Vagina (tissue), 2 donors: ENCODE measurements at regions not wholly inside any gene's neighbourhood (a gene's known extent, or its start where the extent isn't known, plus 50 kb on each side); places are given as distances from the start of the nearest gene placed in this dataset.

Experiments
- POLR2A ChIP-seq, 2 donors: fragments of 450-650 bp; IDR thresholded peaks; one replicate each; pipeline ENCODE4 v1.6.1; 2017; ENCODE audit warnings: antibody characterized with exemption in 2 of 2, mild to moderate bottlenecking in 2 of 2, moderate library complexity in 2 of 2
- TF ChIP-seq, protein P1 (sequence below), 3 experiments: fragments of 450-650 bp in 2 of 3; fragments of 200-600 bp in 1 of 3; sonication (generic) in 1 of 3; IDR thresholded peaks; one replicate each; pipeline ENCODE4 v1.5.1; 2017 to 2019; ENCODE audit warnings: antibody characterized with exemption in 3 of 3, mild to moderate bottlenecking in 2 of 3, moderate library complexity in 2 of 3

DNA sequence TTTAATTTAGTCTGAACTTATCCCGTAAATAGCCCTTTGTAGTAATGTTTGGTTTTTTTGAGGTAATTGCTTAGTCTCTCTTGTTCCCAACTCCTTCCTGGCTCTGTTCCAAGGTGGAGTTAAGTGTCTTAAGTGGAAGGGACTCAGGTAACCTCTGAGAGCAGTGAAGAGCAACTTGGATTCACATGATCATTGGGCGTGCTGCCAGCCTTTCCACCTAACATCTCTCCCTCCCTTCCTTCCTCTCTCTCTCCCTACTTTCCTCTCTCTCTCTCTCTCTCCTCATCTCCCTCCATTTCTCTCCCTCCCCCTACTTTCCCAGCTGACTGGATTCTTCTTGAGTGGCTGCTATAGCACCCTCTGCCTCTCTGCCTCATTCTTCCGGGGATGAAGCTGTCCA, 232.9 kb upstream of the SASH1 start:
- TF ChIP-seq, protein P1, sequence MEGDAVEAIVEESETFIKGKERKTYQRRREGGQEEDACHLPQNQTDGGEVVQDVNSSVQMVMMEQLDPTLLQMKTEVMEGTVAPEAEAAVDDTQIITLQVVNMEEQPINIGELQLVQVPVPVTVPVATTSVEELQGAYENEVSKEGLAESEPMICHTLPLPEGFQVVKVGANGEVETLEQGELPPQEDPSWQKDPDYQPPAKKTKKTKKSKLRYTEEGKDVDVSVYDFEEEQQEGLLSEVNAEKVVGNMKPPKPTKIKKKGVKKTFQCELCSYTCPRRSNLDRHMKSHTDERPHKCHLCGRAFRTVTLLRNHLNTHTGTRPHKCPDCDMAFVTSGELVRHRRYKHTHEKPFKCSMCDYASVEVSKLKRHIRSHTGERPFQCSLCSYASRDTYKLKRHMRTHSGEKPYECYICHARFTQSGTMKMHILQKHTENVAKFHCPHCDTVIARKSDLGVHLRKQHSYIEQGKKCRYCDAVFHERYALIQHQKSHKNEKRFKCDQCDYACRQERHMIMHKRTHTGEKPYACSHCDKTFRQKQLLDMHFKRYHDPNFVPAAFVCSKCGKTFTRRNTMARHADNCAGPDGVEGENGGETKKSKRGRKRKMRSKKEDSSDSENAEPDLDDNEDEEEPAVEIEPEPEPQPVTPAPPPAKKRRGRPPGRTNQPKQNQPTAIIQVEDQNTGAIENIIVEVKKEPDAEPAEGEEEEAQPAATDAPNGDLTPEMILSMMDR (IDR thresholded peaks at IDR 0.05) = no peak
- TF ChIP-seq POLR2A (IDR thresholded peaks at IDR 0.05) = no peak
